ENCODE measurements at regions not wholly inside any gene's neighbourhood (a gene's known extent, or its start where the extent isn't known, plus 50 kb on each side); places are given as distances from the start of the nearest gene placed in this dataset.

- no peak for TF ChIP-seq EP300 (IDR thresholded peaks at IDR 0.05)
- TF ChIP-seq, protein P1, sequence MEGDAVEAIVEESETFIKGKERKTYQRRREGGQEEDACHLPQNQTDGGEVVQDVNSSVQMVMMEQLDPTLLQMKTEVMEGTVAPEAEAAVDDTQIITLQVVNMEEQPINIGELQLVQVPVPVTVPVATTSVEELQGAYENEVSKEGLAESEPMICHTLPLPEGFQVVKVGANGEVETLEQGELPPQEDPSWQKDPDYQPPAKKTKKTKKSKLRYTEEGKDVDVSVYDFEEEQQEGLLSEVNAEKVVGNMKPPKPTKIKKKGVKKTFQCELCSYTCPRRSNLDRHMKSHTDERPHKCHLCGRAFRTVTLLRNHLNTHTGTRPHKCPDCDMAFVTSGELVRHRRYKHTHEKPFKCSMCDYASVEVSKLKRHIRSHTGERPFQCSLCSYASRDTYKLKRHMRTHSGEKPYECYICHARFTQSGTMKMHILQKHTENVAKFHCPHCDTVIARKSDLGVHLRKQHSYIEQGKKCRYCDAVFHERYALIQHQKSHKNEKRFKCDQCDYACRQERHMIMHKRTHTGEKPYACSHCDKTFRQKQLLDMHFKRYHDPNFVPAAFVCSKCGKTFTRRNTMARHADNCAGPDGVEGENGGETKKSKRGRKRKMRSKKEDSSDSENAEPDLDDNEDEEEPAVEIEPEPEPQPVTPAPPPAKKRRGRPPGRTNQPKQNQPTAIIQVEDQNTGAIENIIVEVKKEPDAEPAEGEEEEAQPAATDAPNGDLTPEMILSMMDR (IDR thresholded peaks at IDR 0.05): no peak
Measured at GRCh38 chrX:4762196-4762595, 1048.7 kb upstream of the PRKX start.

All from sigmoid colon (tissue), 4 donors.